ENCODE measurements at regions not wholly inside any gene's neighbourhood (a gene's known extent, or its start where the extent isn't known, plus 50 kb on each side); places are given as distances from the start of the nearest gene placed in this dataset.
"Not testable (repeated sequence)": the region's sequence is repeated elsewhere in the genome, so short reads cannot be mapped to it uniquely, and the experiment has no call there.

DNA sequence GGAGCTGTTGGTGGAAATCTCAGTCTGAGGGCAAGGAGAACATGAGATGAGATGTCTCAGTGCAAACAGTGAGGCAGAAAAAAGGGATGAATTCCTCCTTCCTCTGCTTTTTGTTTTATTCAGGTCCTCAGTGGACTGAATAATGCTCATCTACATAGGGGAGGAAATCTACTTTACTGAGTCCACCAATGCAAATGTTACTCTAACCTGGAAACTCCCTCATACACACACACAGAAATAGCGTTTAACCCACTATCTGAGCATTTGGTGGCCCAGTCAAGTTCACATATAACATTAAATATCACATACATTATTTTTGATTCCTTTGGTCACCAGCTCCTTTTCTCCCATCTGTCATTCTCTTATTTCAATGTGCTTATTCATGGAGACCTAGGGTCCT, 418.8 kb downstream of the TMEM135 start:
- H3K27me3 ChIP-seq (ENCODE audit: control insufficient read depth, insufficient read depth, low read length) = no peaks in the 10 kb centered on the region
- no peak overlapping the region for H3K4me3 ChIP-seq (ENCODE audit: low read depth, low read length)
- H3K9ac ChIP-seq (ENCODE audit: low read depth, low read length) = no peak overlapping the region
- no peaks in the 10 kb centered on the region for H3K9me3 ChIP-seq (ENCODE audit: control insufficient read depth, insufficient read depth, low read length)
- no peaks in the 10 kb centered on the region for H3K4me1 ChIP-seq (ENCODE audit: control insufficient read depth, insufficient read depth, low read length)
- H3K36me3 ChIP-seq (ENCODE audit: control insufficient read depth, insufficient read depth, low read length) = no peaks in the 10 kb centered on the region

DNA sequence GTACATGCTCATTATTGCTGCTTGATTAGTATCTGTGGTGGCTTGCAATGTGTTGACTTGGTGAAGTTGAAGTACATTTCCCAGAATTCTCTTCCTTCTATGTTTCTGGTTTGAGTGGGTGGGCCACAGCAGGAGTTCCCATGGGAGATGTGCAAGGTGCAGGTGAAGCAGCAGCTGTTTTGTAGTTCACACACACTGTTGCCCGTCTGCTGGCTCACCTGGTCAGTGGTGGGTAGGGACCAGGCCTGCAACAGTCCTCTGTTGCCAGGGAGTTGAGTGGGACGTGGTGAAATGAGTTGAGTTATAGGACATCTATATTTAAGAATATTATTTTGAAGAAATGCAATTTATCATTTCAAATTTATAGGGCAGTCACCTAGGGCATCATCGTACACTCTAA, 417.4 kb downstream of the TMEM135 start:
- H3K9ac ChIP-seq (ENCODE audit: low read depth, low read length) = no peak overlapping the region
- H3K27me3 ChIP-seq (ENCODE audit: control insufficient read depth, insufficient read depth, low read length) = no peaks in the 10 kb centered on the region
- no peaks in the 10 kb centered on the region for H3K4me1 ChIP-seq (ENCODE audit: control insufficient read depth, insufficient read depth, low read length)
- no peak overlapping the region for H3K4me3 ChIP-seq (ENCODE audit: low read depth, low read length)
- H3K9me3 ChIP-seq (ENCODE audit: control insufficient read depth, insufficient read depth, low read length) = no peaks in the 10 kb centered on the region
- H3K36me3 ChIP-seq (ENCODE audit: control insufficient read depth, insufficient read depth, low read length) = no peaks in the 10 kb centered on the region

GRCh38 chr11:87454241-87454640, 416.5 kb downstream of the TMEM135 start:
- H3K4me3 ChIP-seq (ENCODE audit: low read depth, low read length) = no peak overlapping the region
- H3K9me3 ChIP-seq (ENCODE audit: control insufficient read depth, insufficient read depth, low read length) = no peaks in the 10 kb centered on the region
- no peaks in the 10 kb centered on the region for H3K4me1 ChIP-seq (ENCODE audit: control insufficient read depth, insufficient read depth, low read length)
- H3K27me3 ChIP-seq (ENCODE audit: control insufficient read depth, insufficient read depth, low read length) = no peaks in the 10 kb centered on the region
- H3K9ac ChIP-seq (ENCODE audit: low read depth, low read length) = no peak overlapping the region
- H3K36me3 ChIP-seq (ENCODE audit: control insufficient read depth, insufficient read depth, low read length) = no peaks in the 10 kb centered on the region

DNA sequence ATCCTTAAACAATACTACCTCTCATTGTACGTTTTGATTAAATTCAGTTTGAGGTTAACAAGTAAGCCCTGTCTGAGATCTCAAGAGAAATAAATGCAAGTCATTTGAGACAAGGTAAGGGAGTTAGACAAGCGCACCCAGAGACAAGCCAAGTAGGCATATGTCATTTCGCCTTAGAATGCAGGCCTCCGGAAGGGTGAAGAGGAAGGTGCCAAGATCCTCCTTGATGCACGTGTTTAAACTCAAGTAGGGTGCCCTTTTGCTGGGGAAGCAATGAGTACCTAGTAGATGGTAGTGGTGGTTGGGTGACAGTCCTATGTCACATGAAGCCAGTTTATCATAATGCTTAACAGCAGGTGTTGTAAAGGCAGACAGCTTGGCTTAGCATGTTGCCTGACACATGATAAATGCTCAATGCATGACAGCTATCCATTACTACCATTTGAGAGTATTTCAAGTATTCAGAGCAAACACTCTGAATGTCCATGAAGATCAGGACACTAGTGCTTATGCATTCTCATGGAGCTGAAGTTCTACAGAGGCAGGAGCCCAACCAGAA, 415.9 kb downstream of the TMEM135 start:
- Histone ChIP-seq H3K4me1 (ENCODE audit: control insufficient read depth, insufficient read depth, low read length) (no peaks in the 10 kb centered on the region), H3K27me3 (ENCODE audit: control insufficient read depth, insufficient read depth, low read length) (no peaks in the 10 kb centered on the region), H3K9ac (ENCODE audit: low read depth, low read length) (no peak overlapping the region), H3K36me3 (ENCODE audit: control insufficient read depth, insufficient read depth, low read length) (no peaks in the 10 kb centered on the region), H3K9me3 (ENCODE audit: control insufficient read depth, insufficient read depth, low read length) (no peaks in the 10 kb centered on the region), H3K4me3 (ENCODE audit: low read depth, low read length) (no peak overlapping the region)

- not testable (repeated sequence) for H3K9ac ChIP-seq (ENCODE audit: low read depth, low read length); H3K4me3 ChIP-seq (ENCODE audit: low read depth, low read length); H3K36me3 ChIP-seq (ENCODE audit: control insufficient read depth, insufficient read depth, low read length); H3K9me3 ChIP-seq (ENCODE audit: control insufficient read depth, insufficient read depth, low read length); H3K27me3 ChIP-seq (ENCODE audit: control insufficient read depth, insufficient read depth, low read length); H3K4me1 ChIP-seq (ENCODE audit: control insufficient read depth, insufficient read depth, low read length)
These were observed 414.3 kb downstream of the TMEM135 start for GRCh38 chr11:87452025-87452424.

DNA sequence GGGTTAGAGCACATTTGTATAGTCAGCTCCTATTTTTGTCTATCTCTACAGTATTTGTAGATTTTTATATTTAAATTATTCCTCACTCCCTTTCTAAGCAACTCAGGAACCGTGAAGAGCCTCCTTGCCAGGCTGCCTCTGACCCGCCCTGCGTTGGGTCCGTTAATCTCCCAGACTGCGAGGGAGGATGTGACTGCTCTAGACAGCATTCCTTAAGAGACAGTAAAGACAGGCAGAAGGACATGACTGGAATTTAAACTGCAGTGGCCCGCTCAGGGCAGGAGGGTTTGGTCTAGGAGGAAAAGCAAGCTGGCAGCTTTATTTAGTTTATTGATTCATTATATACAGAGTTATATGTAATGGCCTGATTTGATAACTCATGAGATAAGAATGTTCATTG, 413.7 kb downstream of the TMEM135 start:
- Histone ChIP-seq H3K4me1 (ENCODE audit: control insufficient read depth, insufficient read depth, low read length) (no peaks in the 10 kb centered on the region), H3K27me3 (ENCODE audit: control insufficient read depth, insufficient read depth, low read length) (no peaks in the 10 kb centered on the region), H3K36me3 (ENCODE audit: control insufficient read depth, insufficient read depth, low read length) (no peaks in the 10 kb centered on the region), H3K4me3 (ENCODE audit: low read depth, low read length) (no peak overlapping the region), H3K9me3 (ENCODE audit: control insufficient read depth, insufficient read depth, low read length) (no peaks in the 10 kb centered on the region), H3K9ac (ENCODE audit: low read depth, low read length) (no peak overlapping the region)

DNA sequence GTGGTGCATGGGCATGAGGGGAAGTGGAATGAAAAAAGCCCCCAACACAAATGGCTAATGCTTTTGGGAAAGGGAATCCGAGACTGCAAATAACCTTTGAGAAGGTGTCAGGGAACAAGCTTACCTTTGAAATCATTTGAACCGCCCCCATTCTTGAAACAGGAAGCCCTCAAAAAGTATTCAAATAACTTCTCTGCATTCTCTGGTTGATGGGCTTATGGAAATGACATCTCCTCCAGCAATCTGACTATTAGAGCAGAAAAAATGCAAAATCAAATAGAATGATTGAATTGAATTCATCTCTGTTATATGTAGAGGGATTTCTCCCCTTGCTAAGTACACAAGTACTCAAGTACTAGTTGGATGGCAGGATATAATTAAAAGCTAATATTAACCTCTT, 409.9 kb downstream of the TMEM135 start:
- H3K4me1 ChIP-seq (ENCODE audit: control insufficient read depth, insufficient read depth, low read length) = no peaks in the 10 kb centered on the region
- no peak overlapping the region for H3K9ac ChIP-seq (ENCODE audit: low read depth, low read length)
- H3K9me3 ChIP-seq (ENCODE audit: control insufficient read depth, insufficient read depth, low read length) = no peaks in the 10 kb centered on the region
- no peaks in the 10 kb centered on the region for H3K36me3 ChIP-seq (ENCODE audit: control insufficient read depth, insufficient read depth, low read length)
- H3K27me3 ChIP-seq (ENCODE audit: control insufficient read depth, insufficient read depth, low read length) = no peaks in the 10 kb centered on the region
- H3K4me3 ChIP-seq (ENCODE audit: low read depth, low read length) = no peak overlapping the region

DNA sequence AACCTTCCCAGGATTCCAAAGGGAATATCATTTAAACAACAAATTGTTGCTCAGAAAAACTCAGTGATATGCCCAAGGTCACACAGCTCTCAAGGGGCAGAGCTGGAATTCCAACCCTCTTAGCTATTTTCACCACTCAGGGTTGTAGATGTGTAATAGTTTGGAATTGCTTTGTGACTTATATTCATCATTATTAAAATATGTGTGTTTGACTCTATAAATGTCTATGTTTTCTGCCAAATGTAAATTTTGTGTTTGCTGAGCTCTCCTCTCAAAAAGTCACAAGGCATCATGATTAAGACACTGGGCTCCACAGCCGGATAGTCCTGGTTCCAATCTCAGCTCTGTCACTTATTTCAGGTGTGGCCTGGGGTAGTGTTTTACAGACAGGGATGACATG, 407.3 kb downstream of the TMEM135 start:
- no peak overlapping the region for H3K4me3 ChIP-seq (ENCODE audit: low read depth, low read length)
- H3K9ac ChIP-seq (ENCODE audit: low read depth, low read length) = no peak overlapping the region
- H3K36me3 ChIP-seq (ENCODE audit: control insufficient read depth, insufficient read depth, low read length) = no peaks in the 10 kb centered on the region
- H3K27me3 ChIP-seq (ENCODE audit: control insufficient read depth, insufficient read depth, low read length) = no peaks in the 10 kb centered on the region
- H3K9me3 ChIP-seq (ENCODE audit: control insufficient read depth, insufficient read depth, low read length) = no peaks in the 10 kb centered on the region
- no peaks in the 10 kb centered on the region for H3K4me1 ChIP-seq (ENCODE audit: control insufficient read depth, insufficient read depth, low read length)

DNA sequence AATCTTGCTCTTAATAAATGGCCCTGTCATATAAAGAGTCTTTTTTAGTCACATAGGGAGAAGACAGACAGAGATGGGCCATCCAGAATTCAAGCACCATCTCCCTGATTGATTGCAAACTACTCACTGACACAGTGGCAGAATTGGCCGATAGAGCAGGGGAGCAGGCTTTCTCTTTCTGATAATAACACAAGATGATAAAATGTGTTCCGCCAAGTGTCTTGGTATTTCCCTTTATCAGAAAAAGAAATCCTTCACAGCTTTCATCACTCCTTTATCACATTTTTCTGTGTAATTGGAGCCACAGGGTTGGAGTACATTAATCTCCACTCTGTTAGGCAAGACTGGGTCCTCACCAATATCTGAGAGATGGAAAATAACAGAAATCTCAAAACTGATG, 406.0 kb downstream of the TMEM135 start:
- Histone ChIP-seq H3K27me3 (ENCODE audit: control insufficient read depth, insufficient read depth, low read length) (no peaks in the 10 kb centered on the region), H3K36me3 (ENCODE audit: control insufficient read depth, insufficient read depth, low read length) (no peaks in the 10 kb centered on the region), H3K9me3 (ENCODE audit: control insufficient read depth, insufficient read depth, low read length) (no peaks in the 10 kb centered on the region), H3K4me3 (ENCODE audit: low read depth, low read length) (no peak overlapping the region), H3K4me1 (ENCODE audit: control insufficient read depth, insufficient read depth, low read length) (no peaks in the 10 kb centered on the region), H3K9ac (ENCODE audit: low read depth, low read length) (no peak overlapping the region)

- Histone ChIP-seq H3K9ac (ENCODE audit: low read depth, low read length) (no peak overlapping the region), H3K4me3 (ENCODE audit: low read depth, low read length) (no peak overlapping the region), H3K36me3 (ENCODE audit: control insufficient read depth, insufficient read depth, low read length) (no peaks in the 10 kb centered on the region), H3K4me1 (ENCODE audit: control insufficient read depth, insufficient read depth, low read length) (no peaks in the 10 kb centered on the region), H3K27me3 (ENCODE audit: control insufficient read depth, insufficient read depth, low read length) (no peaks in the 10 kb centered on the region), H3K9me3 (ENCODE audit: control insufficient read depth, insufficient read depth, low read length) (no peaks in the 10 kb centered on the region)
These were observed 402.5 kb downstream of the TMEM135 start for GRCh38 chr11:87440076-87440770.

DNA sequence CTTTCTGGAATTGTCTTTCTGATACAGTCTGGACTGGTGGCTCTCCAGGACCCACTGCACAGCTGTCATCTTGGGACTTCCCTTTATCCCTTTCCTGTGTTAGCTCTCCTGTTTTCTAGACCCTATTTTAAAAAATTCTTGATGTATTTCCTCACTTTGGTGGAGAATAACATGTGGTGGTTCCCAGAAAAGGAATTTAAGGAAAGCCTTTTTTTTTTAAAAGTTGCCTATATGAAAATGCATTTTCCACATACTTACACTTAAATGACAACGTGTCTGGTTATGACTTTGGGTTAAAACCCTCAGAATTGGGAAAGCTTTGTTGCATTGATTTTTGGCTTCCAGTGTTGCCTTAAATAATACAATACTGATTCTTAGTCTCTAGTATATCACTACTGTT, 400.7 kb downstream of the TMEM135 start:
- H3K4me1 ChIP-seq (ENCODE audit: control insufficient read depth, insufficient read depth, low read length) = no peaks in the 10 kb centered on the region
- H3K27me3 ChIP-seq (ENCODE audit: control insufficient read depth, insufficient read depth, low read length) = no peaks in the 10 kb centered on the region
- no peak overlapping the region for H3K4me3 ChIP-seq (ENCODE audit: low read depth, low read length)
- H3K36me3 ChIP-seq (ENCODE audit: control insufficient read depth, insufficient read depth, low read length) = no peaks in the 10 kb centered on the region
- no peak overlapping the region for H3K9ac ChIP-seq (ENCODE audit: low read depth, low read length)
- no peaks in the 10 kb centered on the region for H3K9me3 ChIP-seq (ENCODE audit: control insufficient read depth, insufficient read depth, low read length)

GRCh38 chr11:87437844-87438223, 400.1 kb downstream of the TMEM135 start:
- Histone ChIP-seq H3K4me1 (ENCODE audit: control insufficient read depth, insufficient read depth, low read length) (no peaks in the 10 kb centered on the region), H3K9me3 (ENCODE audit: control insufficient read depth, insufficient read depth, low read length) (no peaks in the 10 kb centered on the region), H3K36me3 (ENCODE audit: control insufficient read depth, insufficient read depth, low read length) (no peaks in the 10 kb centered on the region), H3K27me3 (ENCODE audit: control insufficient read depth, insufficient read depth, low read length) (no peaks in the 10 kb centered on the region), H3K9ac (ENCODE audit: low read depth, low read length) (no peak overlapping the region), H3K4me3 (ENCODE audit: low read depth, low read length) (no peak overlapping the region)

All from iPS-15b (cell line).